ENCODE measurements at regions not wholly inside any gene's neighbourhood (a gene's known extent, or its start where the extent isn't known, plus 50 kb on each side); places are given as distances from the start of the nearest gene placed in this dataset.

GRCh38 chr16:13803974-13804373 lies 116.0 kb upstream of the ERCC4 start:
- TF ChIP-seq, protein P1, sequence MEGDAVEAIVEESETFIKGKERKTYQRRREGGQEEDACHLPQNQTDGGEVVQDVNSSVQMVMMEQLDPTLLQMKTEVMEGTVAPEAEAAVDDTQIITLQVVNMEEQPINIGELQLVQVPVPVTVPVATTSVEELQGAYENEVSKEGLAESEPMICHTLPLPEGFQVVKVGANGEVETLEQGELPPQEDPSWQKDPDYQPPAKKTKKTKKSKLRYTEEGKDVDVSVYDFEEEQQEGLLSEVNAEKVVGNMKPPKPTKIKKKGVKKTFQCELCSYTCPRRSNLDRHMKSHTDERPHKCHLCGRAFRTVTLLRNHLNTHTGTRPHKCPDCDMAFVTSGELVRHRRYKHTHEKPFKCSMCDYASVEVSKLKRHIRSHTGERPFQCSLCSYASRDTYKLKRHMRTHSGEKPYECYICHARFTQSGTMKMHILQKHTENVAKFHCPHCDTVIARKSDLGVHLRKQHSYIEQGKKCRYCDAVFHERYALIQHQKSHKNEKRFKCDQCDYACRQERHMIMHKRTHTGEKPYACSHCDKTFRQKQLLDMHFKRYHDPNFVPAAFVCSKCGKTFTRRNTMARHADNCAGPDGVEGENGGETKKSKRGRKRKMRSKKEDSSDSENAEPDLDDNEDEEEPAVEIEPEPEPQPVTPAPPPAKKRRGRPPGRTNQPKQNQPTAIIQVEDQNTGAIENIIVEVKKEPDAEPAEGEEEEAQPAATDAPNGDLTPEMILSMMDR (conservative IDR thresholded peaks at IDR 0.05) = no peak
- no peak for TF ChIP-seq ZFX (IDR thresholded peaks at IDR 0.05)
